ENCODE measurements at regions not wholly inside any gene's neighbourhood (a gene's known extent, or its start where the extent isn't known, plus 50 kb on each side); places are given as distances from the start of the nearest gene placed in this dataset.

DNA sequence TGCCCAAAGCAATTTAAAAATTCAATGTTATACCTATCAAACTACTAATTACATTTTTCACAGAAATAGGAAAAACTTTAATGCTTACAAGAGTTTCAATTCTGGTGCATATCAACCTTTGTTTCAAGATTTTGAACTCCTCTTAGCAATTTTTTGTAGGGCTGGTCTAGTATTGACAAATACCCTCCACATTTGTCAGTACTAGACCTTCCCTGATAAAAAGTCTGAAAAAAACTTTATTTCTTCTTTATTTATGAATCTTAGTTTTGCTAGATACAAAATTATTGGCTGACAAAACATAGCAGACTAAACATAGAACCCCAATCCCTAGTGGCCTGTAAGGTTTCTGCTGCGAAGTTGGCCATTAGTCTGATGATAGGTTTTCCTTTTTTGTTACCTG, 1804.9 kb downstream of the EFNA5 start:
- TF ChIP-seq, protein P1, sequence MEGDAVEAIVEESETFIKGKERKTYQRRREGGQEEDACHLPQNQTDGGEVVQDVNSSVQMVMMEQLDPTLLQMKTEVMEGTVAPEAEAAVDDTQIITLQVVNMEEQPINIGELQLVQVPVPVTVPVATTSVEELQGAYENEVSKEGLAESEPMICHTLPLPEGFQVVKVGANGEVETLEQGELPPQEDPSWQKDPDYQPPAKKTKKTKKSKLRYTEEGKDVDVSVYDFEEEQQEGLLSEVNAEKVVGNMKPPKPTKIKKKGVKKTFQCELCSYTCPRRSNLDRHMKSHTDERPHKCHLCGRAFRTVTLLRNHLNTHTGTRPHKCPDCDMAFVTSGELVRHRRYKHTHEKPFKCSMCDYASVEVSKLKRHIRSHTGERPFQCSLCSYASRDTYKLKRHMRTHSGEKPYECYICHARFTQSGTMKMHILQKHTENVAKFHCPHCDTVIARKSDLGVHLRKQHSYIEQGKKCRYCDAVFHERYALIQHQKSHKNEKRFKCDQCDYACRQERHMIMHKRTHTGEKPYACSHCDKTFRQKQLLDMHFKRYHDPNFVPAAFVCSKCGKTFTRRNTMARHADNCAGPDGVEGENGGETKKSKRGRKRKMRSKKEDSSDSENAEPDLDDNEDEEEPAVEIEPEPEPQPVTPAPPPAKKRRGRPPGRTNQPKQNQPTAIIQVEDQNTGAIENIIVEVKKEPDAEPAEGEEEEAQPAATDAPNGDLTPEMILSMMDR (IDR thresholded peaks at IDR 0.05): no peak
- no peak for TF ChIP-seq POLR2AphosphoS5 (IDR thresholded peaks at IDR 0.05; ENCODE audit: low read depth, low read length)
